HG03064 (cell line): ENCODE measurements at regions not wholly inside any gene's neighbourhood (a gene's known extent, or its start where the extent isn't known, plus 50 kb on each side); places are given as distances from the start of the nearest gene placed in this dataset.

ENCODE experiments used
- ATAC-seq: cut with Tn5 transposase; IDR thresholded peaks from one replicate; pipeline ENCODE4 v1.9.1; 2021; ENCODE audit warnings: low read depth; ENCODE audit not compliant: unreplicated experiment

DNA sequence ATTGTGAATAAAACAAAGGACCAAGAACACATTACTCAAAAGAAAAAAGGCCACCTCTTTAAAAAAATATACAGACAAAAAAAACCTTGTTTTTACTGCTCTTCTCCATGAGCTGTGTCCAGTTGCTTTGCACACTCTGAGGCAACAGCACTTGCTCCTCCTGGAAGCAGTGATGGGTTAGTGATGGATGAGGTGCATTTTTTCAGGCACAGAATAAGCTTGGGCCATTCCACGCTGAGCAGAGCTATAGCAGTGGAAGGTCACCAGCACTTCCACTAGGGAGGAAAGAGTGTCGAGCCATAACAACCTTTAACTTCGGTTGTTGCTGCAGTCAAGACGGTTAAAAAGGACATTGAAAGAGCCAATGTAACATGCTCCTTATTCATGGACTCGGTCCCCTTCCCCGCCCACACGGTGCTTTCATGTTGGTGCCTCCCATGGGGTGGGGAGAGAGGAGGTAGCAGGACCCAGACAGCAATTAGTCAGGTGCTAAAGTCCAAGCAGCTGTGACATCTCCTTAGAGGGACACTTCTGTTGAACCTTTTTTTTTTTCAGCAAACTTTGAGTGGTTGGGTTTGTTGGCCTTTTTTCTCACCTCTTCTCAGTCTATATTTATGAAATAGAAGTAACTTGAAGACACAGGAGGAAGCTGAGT is 136.5 kb upstream of the ADARB2 start:
- ATAC-seq, result no peak

DNA sequence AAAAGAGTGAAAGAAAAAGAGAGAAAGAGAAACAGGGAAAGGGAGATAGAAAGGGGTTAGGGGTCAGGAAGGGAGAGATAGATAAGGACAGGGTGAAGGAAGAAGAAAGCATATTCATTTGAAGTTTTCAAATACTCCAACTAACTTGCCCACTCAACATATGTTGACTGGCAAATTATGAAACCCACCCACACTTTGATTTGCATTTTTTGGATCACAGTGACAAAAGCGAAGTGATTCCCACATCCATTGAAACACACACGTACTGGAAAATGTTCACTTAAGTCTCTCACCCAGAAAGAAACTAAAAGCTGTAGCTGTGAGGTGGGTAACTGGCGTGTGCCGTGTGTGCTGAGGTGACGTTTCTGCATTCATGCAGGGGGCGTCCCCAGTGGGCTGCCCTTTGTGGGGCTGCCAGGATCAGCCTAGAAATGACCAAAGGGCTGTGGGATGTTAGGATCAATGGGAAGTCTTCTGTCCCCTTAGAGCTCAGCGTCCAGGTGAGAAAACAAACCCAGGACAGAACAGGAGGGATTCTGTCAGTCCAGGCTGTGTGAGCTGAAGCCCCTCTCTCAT is 134.9 kb upstream of the ADARB2 start:
- no peak for ATAC-seq

DNA sequence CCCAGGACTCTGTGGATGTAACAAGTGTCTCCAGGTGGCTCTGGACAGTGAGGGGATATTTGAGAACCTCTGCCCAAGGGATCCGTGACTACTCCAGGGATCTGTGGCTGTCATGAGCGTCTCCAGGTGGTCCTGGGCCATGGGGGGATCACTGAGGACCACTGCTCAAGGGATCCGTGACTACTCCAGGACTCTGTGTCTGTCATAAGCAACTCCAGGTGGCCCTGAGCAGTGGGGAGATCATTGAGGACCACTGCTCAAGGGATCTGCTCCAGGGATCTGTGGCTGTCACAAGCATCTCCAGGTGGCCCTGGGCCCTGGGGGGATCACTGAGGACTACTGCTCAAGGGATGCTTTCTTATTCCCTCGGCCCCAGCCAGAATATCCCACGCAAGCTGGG is 133.2 kb upstream of the ADARB2 start:
- no peak for ATAC-seq

- ATAC-seq, result no peak
Measured at GRCh38 chr10:1869861-1870260, 132.5 kb upstream of the ADARB2 start.

GRCh38 chr10:1860351-1860750 is 123.0 kb upstream of the ADARB2 start:
- no peak for ATAC-seq

GRCh38 chr10:1858547-1858946 is 121.2 kb upstream of the ADARB2 start:
- ATAC-seq, result no peak

DNA sequence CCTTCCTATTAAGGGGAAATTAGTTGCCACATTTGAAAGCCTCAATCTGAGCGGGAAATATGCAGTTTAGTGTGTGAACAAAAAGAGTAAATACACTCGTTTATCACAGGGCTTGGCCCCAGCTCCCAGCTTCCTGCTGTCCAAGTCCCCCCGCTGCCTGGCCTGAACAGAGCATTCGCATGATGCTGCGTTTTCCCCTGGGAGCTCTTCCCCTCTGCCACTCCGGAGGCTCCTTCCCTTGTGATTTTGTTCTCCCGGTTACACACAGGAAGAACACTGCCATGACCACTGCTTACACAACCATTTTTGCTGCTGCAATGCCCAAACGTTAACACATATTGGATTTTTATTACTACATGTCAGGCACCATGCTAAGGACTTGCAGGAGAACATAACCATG is 120.7 kb upstream of the ADARB2 start:
- no peak for ATAC-seq

DNA sequence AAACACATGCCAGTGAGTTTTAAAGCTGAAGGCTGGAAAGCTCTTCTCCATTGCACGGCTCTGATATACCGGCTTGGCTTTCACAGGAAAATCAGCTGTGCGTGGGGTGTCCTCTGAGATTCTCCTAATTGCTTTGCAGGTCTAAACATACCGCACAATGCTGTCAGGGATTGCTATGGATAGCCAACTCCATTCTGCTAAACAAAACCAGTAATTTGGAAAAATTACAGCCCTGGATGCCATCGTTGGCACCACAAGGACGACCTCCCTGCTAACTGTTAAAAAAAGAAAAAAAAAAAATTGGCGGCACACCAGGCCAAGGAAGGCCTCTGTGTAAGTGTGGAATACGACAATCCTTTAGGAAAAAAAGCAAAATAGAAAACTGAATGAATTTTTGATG is 118.6 kb upstream of the ADARB2 start:
- no peak for ATAC-seq

DNA sequence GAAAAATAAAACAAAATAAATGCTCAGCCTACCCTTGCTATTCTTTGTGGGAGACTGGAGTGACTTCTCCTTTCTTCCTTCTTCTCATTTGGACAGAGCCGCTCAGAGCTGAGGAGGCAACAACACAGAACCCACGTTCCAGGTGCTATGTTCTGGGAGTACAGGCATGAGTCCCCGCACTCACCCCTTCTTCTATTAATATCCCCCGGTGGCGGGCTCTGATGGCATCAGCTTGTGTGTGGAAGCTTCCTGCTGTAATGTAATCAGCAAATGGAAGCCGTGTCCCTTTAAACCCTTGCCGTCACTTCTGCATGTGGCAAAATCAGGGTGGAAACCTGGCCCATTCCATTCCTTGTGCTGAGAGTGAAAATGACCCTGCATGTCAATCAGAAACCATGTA is 116.9 kb upstream of the ADARB2 start:
- ATAC-seq, result no peak

DNA sequence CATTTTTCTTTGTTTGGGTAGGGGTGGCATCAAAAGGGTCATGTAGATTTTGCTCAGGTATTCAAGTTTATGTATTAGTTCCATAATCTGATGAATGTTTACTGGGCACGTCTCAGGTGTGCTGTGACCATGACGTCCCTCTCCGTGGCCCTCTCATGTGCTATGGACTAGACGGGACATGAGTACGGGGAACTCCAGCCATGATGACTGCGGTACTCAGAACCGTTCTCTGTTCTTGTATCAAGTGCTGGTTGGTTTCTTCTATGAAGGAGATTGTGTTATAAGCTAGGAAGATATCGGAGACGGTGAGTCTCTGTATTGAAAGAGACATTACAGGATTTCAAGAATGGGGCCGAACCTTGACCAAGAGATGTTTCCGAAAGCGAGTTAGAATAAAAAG is 116.5 kb upstream of the ADARB2 start:
- ATAC-seq, result no peak

DNA sequence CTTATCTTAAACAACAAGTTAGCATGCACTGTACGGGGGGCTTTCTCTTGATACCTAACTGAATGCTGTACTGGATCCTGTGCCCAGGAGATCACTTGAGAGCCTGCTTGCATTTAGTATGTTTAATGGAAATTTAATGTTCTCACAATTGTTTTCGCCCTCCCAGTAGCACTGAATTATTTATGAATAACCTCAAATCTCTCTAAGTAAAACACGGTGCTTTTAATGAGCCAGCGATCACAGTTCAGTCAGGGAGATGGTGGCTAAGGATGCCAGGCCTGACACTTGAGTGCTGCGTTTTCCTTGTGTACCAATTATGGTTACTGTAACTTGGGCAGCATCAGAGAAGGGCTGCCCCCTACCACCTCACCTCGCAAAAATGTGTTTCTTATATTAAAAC is 115.5 kb upstream of the ADARB2 start:
- ATAC-seq, result no peak

DNA sequence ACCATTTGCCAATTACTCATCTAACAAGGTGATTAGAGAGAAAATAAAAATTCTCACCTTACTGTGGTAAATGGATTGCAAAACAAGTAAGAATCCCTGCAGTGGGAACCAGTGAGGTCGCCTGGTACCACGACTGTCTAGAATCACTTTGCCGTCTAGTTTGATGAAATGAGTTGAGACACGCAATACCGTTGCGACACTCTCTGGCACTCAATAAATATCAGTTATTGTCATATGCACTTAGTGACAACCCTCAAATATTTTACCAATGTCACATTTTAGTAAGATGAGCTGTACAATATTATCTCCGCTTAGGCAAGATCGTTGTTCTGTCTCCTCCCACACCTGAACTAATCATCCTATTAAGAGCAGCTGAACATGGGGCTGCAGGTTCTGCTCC is 114.4 kb upstream of the ADARB2 start:
- no peak for ATAC-seq

GRCh38 chr10:1850971-1851527 is 113.7 kb upstream of the ADARB2 start:
- ATAC-seq, result no peak

DNA sequence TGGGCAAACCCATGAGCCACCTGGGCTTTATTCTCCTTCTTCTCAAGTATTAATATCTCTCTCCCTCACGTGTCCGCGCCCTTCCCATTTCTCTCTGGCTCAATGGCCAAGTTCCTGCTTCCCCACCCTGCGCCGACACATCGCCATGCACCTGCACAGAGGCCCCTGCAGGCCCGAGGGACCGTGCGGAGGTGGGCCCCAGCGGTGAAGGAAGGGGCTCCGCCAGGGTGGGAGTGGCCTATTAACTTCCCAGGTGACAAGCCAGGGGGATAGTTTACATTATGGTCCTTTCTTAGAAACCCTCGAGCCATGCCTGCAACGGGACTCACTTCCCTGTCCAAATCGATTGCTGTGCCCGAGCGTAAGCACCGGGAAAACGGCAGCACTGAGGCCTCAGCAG is 110.0 kb upstream of the ADARB2 start:
- no peak for ATAC-seq

- no peak for ATAC-seq
Measured at GRCh38 chr10:1846032-1846431, 108.7 kb upstream of the ADARB2 start.

DNA sequence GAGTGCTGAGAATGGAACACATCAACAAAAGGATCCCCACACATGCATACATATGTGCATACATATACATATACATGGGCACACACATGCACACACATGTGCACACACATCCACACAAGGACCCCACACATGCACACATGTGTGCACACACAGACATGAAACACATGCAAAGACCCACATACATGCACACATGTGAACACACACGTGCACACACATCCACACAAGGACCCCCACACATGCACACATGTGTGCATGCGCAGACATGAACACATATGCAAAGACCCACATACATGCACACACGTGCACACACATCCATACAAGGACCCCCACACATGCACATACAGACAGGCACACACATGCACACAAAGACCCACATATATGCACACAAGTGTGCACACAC is 104.4 kb upstream of the ADARB2 start:
- ATAC-seq, result no peak

- ATAC-seq, result no peak
Measured at GRCh38 chr10:1829712-1830111, 92.4 kb upstream of the ADARB2 start.

DNA sequence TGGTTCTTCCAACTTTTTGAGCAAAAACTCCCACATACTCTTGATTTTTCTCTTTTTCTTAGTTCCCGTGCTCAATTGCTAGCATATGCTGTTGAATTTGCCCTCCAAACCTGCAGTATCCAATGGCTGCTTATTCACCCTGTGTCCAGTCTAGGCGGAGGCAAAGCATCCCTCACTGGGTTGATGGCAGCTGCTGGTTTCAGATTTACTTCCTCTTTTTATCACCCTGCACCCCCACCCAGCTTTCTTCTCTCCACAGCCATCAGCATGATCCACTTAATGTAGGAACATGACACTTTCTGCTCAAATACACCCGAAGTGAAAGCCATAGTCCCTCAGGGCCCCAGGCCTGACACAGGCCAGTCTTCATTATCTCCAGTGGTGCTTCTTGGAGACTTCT is 87.6 kb upstream of the ADARB2 start:
- no peak for ATAC-seq

DNA sequence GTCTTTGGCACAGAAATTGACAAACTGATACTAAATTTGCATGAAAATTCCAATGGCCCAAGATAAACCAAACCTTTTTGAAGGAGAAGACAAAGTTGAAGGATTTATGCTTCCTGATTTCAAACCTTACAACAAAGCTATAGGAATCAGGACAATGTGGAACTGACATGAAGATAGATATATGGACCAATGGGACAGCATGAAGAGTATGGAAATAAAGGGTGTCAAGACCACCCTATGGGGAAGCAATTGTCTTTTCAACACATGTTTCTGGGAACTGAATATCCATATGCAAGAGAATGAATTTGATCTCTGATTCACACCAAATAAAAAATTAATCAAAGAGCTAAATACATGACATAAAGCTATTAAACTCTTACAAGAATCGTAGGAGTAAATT is 77.2 kb upstream of the ADARB2 start:
- ATAC-seq, result no peak

GRCh38 chr10:1809139-1809741 is 71.9 kb upstream of the ADARB2 start:
- no peak for ATAC-seq

DNA sequence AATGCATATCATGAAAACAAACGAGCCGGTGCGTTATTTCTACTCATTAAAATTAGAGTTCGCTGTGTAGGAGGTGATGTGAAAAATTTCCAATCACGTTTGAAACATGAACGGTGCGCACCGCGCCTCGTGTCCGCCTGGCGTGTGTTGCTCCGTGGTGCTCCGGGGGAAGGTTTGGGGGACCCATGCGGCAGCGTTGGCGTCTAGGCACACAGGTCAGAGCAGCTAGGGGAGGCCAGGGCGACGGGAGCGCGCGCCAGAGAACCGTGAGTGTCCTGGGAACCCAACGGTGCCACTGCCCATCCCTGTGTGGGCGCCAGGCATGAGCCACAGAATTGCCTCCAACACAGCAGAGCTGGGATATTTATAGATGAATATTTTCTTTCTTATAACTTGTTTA is 70.6 kb upstream of the ADARB2 start:
- no peak for ATAC-seq

DNA sequence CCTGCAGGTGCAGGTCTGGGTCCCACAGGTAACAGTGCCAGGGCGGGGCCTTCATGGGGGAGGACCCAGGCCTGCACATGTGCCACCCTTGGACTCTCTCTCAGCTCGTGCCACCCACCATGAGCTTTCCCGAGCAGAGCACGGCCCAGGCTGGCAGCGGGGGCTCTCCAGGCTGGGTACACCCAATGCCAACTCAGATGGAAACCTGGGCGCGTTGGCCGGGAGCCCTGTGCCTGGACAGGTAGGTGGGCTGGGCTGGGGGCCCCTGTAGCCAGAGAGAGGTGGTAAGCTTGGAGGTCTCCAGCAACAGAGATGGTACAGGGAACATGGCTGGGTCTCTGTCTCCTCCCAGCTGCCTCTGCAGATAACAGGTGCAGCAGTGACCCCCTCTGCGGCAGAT is 69.9 kb upstream of the ADARB2 start:
- no peak for ATAC-seq
